ENCODE measurements at regions not wholly inside any gene's neighbourhood (a gene's known extent, or its start where the extent isn't known, plus 50 kb on each side); places are given as distances from the start of the nearest gene placed in this dataset.

- H3K4me1 ChIP-seq (ENCODE audit: insufficient read depth, poor library complexity, severe bottlenecking) = no peaks in the 10 kb centered on the region
- H3K27me3 ChIP-seq (ENCODE audit: insufficient read depth, poor library complexity, severe bottlenecking) = peaks cover 3% of the 10 kb centered on the region
- H3K27ac ChIP-seq (ENCODE audit: poor library complexity, severe bottlenecking) = no peak overlapping the region
- TF ChIP-seq CTCF (IDR thresholded peaks at IDR 0.05; ENCODE audit: poor library complexity, severe bottlenecking) = peak; percentile 65
- no peaks in the 10 kb centered on the region for H3K9me3 ChIP-seq (ENCODE audit: severe bottlenecking)
- no peaks in the 10 kb centered on the region for H3K36me3 ChIP-seq (ENCODE audit: low read depth)
- ATAC-seq (ENCODE audit: low read depth) (peak; percentile 51; the same call in 2 of the 3 replicates), DNase-seq (ENCODE audit: low spot score) (no peak)
- no peak overlapping the region for H3K4me3 ChIP-seq (ENCODE audit: severe bottlenecking)
Observed at GRCh38 chr5:146947181-146947941, 68.8 kb upstream of the PPP2R2B start.

GRCh38 chr5:146948666-146949065 lies 70.1 kb upstream of the PPP2R2B start:
- peaks cover 3% of the 10 kb centered on the region for H3K27me3 ChIP-seq (ENCODE audit: insufficient read depth, poor library complexity, severe bottlenecking)
- no peak for ATAC-seq (ENCODE audit: low read depth)

GRCh38 chr5:146952168-146952567 lies 73.6 kb upstream of the PPP2R2B start:
- no peak overlapping the region for H3K27ac ChIP-seq (ENCODE audit: poor library complexity, severe bottlenecking)
- peaks cover 2% of the 10 kb centered on the region for H3K9me3 ChIP-seq (ENCODE audit: severe bottlenecking)
- no peaks in the 10 kb centered on the region for H3K36me3 ChIP-seq (ENCODE audit: low read depth)
- ATAC-seq (ENCODE audit: low read depth) (no peak), DNase-seq (ENCODE audit: low spot score) (no peak)
- H3K4me1 ChIP-seq (ENCODE audit: insufficient read depth, poor library complexity, severe bottlenecking) = no peaks in the 10 kb centered on the region
- H3K4me3 ChIP-seq (ENCODE audit: severe bottlenecking) = no peak overlapping the region
- peaks cover 3% of the 10 kb centered on the region for H3K27me3 ChIP-seq (ENCODE audit: insufficient read depth, poor library complexity, severe bottlenecking)
- no peak for TF ChIP-seq CTCF (IDR thresholded peaks at IDR 0.05; ENCODE audit: poor library complexity, severe bottlenecking)

More at GRCh38 chr5:146948666-146949065, 70.1 kb upstream of the PPP2R2B start:
- no peaks in the 10 kb centered on the region for H3K9me3 ChIP-seq (ENCODE audit: severe bottlenecking)
- no peak overlapping the region for H3K27ac ChIP-seq (ENCODE audit: poor library complexity, severe bottlenecking)
- H3K4me1 ChIP-seq (ENCODE audit: insufficient read depth, poor library complexity, severe bottlenecking) = no peaks in the 10 kb centered on the region
- H3K36me3 ChIP-seq (ENCODE audit: low read depth) = no peaks in the 10 kb centered on the region
- no peak for DNase-seq (ENCODE audit: low spot score)
- TF ChIP-seq CTCF (IDR thresholded peaks at IDR 0.05; ENCODE audit: poor library complexity, severe bottlenecking) = no peak
- no peak overlapping the region for H3K4me3 ChIP-seq (ENCODE audit: severe bottlenecking)

GRCh38 chr5:146956217-146956616 lies 77.7 kb upstream of the PPP2R2B start:
- no peak for TF ChIP-seq CTCF (IDR thresholded peaks at IDR 0.05; ENCODE audit: poor library complexity, severe bottlenecking)
- Histone ChIP-seq H3K27ac (ENCODE audit: poor library complexity, severe bottlenecking) (no peak overlapping the region), H3K9me3 (ENCODE audit: severe bottlenecking) (peaks cover 2% of the 10 kb centered on the region), H3K27me3 (ENCODE audit: insufficient read depth, poor library complexity, severe bottlenecking) (peaks cover 7% of the 10 kb centered on the region), H3K36me3 (ENCODE audit: low read depth) (no peaks in the 10 kb centered on the region), H3K4me3 (ENCODE audit: severe bottlenecking) (no peak overlapping the region), H3K4me1 (ENCODE audit: insufficient read depth, poor library complexity, severe bottlenecking) (no peaks in the 10 kb centered on the region)
- ATAC-seq (ENCODE audit: low read depth) (no peak), DNase-seq (ENCODE audit: low spot score) (no peak)

GRCh38 chr5:146959360-146959759 lies 80.8 kb upstream of the PPP2R2B start:
- TF ChIP-seq CTCF (IDR thresholded peaks at IDR 0.05; ENCODE audit: poor library complexity, severe bottlenecking) = no peak
- no peaks in the 10 kb centered on the region for H3K36me3 ChIP-seq (ENCODE audit: low read depth)
- peaks cover 2% of the 10 kb centered on the region for H3K9me3 ChIP-seq (ENCODE audit: severe bottlenecking)
- DNase-seq (ENCODE audit: low spot score) (no peak), ATAC-seq (ENCODE audit: low read depth) (peak; percentile 34; the same call in 1 of the 3 replicates)
- H3K27me3 ChIP-seq (ENCODE audit: insufficient read depth, poor library complexity, severe bottlenecking) = peaks cover 7% of the 10 kb centered on the region
- peaks cover 2% of the 10 kb centered on the region for H3K4me1 ChIP-seq (ENCODE audit: insufficient read depth, poor library complexity, severe bottlenecking)
- no peak overlapping the region for H3K27ac ChIP-seq (ENCODE audit: poor library complexity, severe bottlenecking)
- no peak overlapping the region for H3K4me3 ChIP-seq (ENCODE audit: severe bottlenecking)
